ENCODE measurements at regions not wholly inside any gene's neighbourhood (a gene's known extent, or its start where the extent isn't known, plus 50 kb on each side); places are given as distances from the start of the nearest gene placed in this dataset.

GRCh38 chr15:46778876-46779275 is 938.4 kb upstream of the SEMA6D start:
- TF ChIP-seq CTCF (IDR thresholded peaks at IDR 0.05; ENCODE audit: low read length) (no peak), EZH2 (optimal IDR thresholded peaks at IDR 0.05; ENCODE audit: low read depth, low read length) (no peak), EZH2phosphoT487 (IDR thresholded peaks at IDR 0.05; ENCODE audit: low read length) (no peak)

Measured in MM.1S (cell line).